ENCODE measurements at regions not wholly inside any gene's neighbourhood (a gene's known extent, or its start where the extent isn't known, plus 50 kb on each side); places are given as distances from the start of the nearest gene placed in this dataset.

DNA sequence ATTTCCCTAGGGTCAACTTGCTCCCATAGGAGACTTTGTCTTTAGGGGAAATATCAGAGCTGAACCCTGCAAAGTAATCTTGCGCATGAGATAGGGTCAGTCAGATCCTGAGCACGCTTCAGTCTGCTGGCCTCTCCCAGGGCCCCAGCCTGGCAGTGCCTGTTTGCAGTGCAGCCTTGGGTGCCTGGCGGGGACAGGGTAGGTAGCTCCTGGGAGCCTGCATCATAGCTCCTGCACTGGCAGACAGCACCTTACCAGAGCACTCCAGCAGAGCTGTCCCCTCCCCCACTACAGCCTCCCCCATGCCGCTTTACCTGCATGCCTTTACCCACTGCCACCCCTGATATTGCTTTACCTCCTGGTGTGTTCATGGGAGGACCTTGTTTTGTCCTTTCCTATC lies 237.3 kb downstream of the CCDC59 start:
- no peak for DNase-seq
- Histone ChIP-seq H3K9ac (ENCODE audit: low read length) (no peak overlapping the region), H3K27me3 (replicated peaks; ENCODE audit: insufficient read depth, low read length) (no peaks in the 10 kb centered on the region), H3K79me2 (ENCODE audit: low read length) (no peaks in the 10 kb centered on the region), H3K27ac (ENCODE audit: low read length) (no peak overlapping the region), H2AFZ (ENCODE audit: low read length) (no peak overlapping the region), H3F3A (ENCODE audit: insufficient read depth, low read length) (no peaks in the 10 kb centered on the region), H3K4me1 (ENCODE audit: low read length) (no peaks in the 10 kb centered on the region), H3K36me3 (replicated peaks; ENCODE audit: insufficient read depth, low read length) (no peaks in the 10 kb centered on the region), H3K4me2 (ENCODE audit: low read depth, low read length) (no peak overlapping the region), H3K9me2 (replicated peaks; ENCODE audit: insufficient read depth, low read length) (no peaks in the 10 kb centered on the region), H3K9me3 (replicated peaks; ENCODE audit: insufficient read depth, low read length) (no peaks in the 10 kb centered on the region), H3K4me3 (ENCODE audit: low read length) (no peak overlapping the region), H4K20me1 (ENCODE audit: insufficient read depth, low read length) (no peaks in the 10 kb centered on the region)
- TF ChIP-seq CTCF (IDR thresholded peaks at IDR 0.05; ENCODE audit: low read length) (no peak), EZH2phosphoT487 (IDR thresholded peaks at IDR 0.05; ENCODE audit: low read length) (no peak), EZH2 (optimal IDR thresholded peaks at IDR 0.05; ENCODE audit: low read depth, low read length) (no peak)

DNA sequence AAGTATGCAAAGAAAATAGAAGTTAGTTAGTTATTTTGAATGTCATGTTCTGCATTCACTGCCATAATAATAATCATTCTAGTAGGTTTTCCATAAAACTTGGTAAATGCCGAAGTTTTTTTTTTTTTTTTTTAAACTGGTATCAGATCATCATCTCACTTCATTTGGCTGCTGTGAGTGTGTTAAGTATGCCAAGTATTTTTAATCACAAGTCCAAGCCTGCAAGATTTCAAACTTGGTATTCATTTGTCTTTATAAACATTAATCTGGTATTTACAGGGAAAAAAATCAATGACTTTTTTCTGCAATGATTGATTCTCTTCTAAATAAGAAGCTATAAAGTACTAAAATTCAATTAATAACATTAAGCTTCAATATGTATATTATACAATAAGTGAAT lies 248.9 kb downstream of the CCDC59 start:
- Histone ChIP-seq H3K36me3 (replicated peaks; ENCODE audit: insufficient read depth, low read length) (no peaks in the 10 kb centered on the region), H3K27me3 (replicated peaks; ENCODE audit: insufficient read depth, low read length) (no peaks in the 10 kb centered on the region), H3F3A (ENCODE audit: insufficient read depth, low read length) (no peaks in the 10 kb centered on the region), H3K9me3 (replicated peaks; ENCODE audit: insufficient read depth, low read length) (no peaks in the 10 kb centered on the region), H4K20me1 (ENCODE audit: insufficient read depth, low read length) (no peaks in the 10 kb centered on the region), H3K27ac (ENCODE audit: low read length) (no peak overlapping the region), H3K4me3 (ENCODE audit: low read length) (no peak overlapping the region), H2AFZ (ENCODE audit: low read length) (no peak overlapping the region), H3K4me2 (ENCODE audit: low read depth, low read length) (no peak overlapping the region), H3K9ac (ENCODE audit: low read length) (no peak overlapping the region), H3K9me2 (replicated peaks; ENCODE audit: insufficient read depth, low read length) (no peaks in the 10 kb centered on the region), H3K4me1 (ENCODE audit: low read length) (no peaks in the 10 kb centered on the region), H3K79me2 (ENCODE audit: low read length) (no peaks in the 10 kb centered on the region)
- no peak for TF ChIP-seq CTCF (IDR thresholded peaks at IDR 0.05; ENCODE audit: low read length)
- TF ChIP-seq EZH2 (optimal IDR thresholded peaks at IDR 0.05; ENCODE audit: low read depth, low read length) = no peak
- no peak for TF ChIP-seq EZH2phosphoT487 (IDR thresholded peaks at IDR 0.05; ENCODE audit: low read length)
- no peak for DNase-seq

DNA sequence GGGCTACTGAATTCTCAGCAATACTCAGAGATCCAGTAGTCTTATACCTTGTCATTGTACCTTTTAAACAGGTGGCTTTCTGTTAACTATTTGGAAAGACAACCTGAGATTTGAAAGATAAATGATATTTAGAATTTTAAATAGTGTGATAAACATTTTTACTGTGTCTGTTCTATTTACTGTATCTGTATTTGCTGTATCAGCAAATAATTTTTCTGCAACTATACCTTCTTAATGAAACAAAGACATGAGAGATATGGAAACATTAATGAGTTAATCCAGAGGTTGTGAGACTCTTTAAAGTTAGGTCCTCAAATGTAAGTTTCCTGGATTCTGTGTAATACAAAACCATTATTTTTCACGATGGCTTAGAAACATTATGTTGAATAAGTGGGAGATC lies 249.6 kb downstream of the CCDC59 start:
- Histone ChIP-seq H3K27ac (ENCODE audit: low read length) (no peak overlapping the region), H3K9me2 (replicated peaks; ENCODE audit: insufficient read depth, low read length) (no peaks in the 10 kb centered on the region), H3K27me3 (replicated peaks; ENCODE audit: insufficient read depth, low read length) (no peaks in the 10 kb centered on the region), H3K36me3 (replicated peaks; ENCODE audit: insufficient read depth, low read length) (no peaks in the 10 kb centered on the region), H3K9ac (ENCODE audit: low read length) (no peak overlapping the region), H3K79me2 (ENCODE audit: low read length) (no peaks in the 10 kb centered on the region), H3K4me2 (ENCODE audit: low read depth, low read length) (no peak overlapping the region), H3K4me1 (ENCODE audit: low read length) (no peaks in the 10 kb centered on the region), H3K4me3 (ENCODE audit: low read length) (no peak overlapping the region), H3K9me3 (replicated peaks; ENCODE audit: insufficient read depth, low read length) (no peaks in the 10 kb centered on the region), H3F3A (ENCODE audit: insufficient read depth, low read length) (no peaks in the 10 kb centered on the region), H4K20me1 (ENCODE audit: insufficient read depth, low read length) (no peaks in the 10 kb centered on the region), H2AFZ (ENCODE audit: low read length) (no peak overlapping the region)
- TF ChIP-seq EZH2phosphoT487 (IDR thresholded peaks at IDR 0.05; ENCODE audit: low read length) (no peak), CTCF (IDR thresholded peaks at IDR 0.05; ENCODE audit: low read length) (no peak), EZH2 (optimal IDR thresholded peaks at IDR 0.05; ENCODE audit: low read depth, low read length) (no peak)
- no peak for DNase-seq

Data from MM.1S (cell line).